HG03039 (cell line): ENCODE measurements at regions not wholly inside any gene's neighbourhood (a gene's known extent, or its start where the extent isn't known, plus 50 kb on each side); places are given as distances from the start of the nearest gene placed in this dataset.
A peak's percentile ranks its signal among the peaks of the same experiment; 100 is the strongest.
"Not testable (repeated sequence)": the region's sequence is repeated elsewhere in the genome, so short reads cannot be mapped to it uniquely, and the experiment has no call there.

Experiments
- ATAC-seq: cut with Tn5 transposase; IDR thresholded peaks from one replicate; pipeline ENCODE4 v1.9.1; 2021; ENCODE audit warnings: mild to moderate bottlenecking, moderate library complexity; ENCODE audit not compliant: unreplicated experiment

- ATAC-seq = no peak
Measured at GRCh38 chr4:18630218-18631110, 608.9 kb upstream of the LCORL start.

GRCh38 chr4:18627447-18628005, 606.0 kb upstream of the LCORL start:
- no peak for ATAC-seq

- no peak for ATAC-seq
Measured at GRCh38 chr4:18626996-18627395, 605.4 kb upstream of the LCORL start.

DNA sequence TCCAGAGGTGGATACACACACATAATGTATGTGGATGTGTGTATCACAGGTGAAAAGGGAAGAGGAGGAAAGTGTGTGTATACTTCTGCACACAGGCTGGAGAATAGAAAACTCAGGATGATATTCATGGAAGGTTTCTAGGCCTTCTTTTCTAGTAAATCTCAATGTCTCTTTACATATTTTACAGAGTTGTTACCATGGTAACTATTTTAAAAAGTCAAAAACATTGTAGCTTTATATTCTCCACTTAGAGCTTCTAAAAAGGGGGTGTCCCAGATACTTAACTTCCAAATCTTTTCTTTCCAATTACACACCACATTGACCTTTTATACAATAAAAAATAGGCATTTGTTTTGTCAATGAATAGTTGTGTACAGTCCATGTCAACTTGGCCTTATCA, 604.8 kb upstream of the LCORL start:
- no peak for ATAC-seq

DNA sequence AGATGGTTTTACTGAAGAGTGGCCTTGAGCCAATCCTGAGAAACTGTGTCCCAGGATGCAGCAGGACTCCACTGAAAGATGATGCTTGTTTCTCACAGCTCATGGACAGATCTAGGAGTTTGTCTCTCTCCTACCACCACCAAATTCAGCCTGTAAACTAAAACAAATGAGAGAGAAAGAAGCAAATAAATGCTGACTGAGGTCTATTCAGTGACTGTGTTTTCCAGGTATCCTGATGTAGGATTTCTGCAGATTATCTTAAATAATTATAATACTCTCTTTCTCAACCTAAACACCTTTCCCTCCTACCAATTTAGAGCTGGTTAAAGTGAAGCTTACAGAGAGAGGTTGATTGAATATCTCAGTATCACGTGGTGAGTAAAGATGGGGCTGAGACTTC, 599.6 kb upstream of the LCORL start:
- ATAC-seq = no peak

DNA sequence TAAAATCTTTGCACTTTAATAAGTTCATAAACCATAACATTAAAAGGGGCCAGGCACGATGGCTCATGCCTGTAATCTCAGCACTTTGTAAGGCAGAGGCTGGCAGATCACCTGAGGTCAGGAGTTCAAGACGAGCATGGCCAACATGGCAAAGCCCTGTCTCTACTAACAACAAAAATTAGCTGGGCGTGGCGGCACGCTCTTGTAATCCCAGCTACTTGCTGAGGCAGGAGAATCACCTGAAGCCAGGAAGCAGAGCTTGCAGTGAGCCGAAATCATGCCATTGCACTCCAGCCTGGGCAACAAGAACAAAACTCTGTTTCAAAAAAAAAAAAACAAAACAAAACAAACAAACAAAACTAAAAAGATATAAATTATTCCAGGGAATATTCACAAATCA, 595.2 kb upstream of the LCORL start:
- ATAC-seq = no peak

GRCh38 chr4:18611026-18611425, 589.5 kb upstream of the LCORL start:
- no peak for ATAC-seq

GRCh38 chr4:18608908-18609533, 587.5 kb upstream of the LCORL start:
- ATAC-seq = no peak

- ATAC-seq = not testable (repeated sequence)
Measured at GRCh38 chr4:18602610-18603009, 581.1 kb upstream of the LCORL start.

- ATAC-seq = peak; percentile 65
Measured at GRCh38 chr4:18593297-18594002, 571.9 kb upstream of the LCORL start.

DNA sequence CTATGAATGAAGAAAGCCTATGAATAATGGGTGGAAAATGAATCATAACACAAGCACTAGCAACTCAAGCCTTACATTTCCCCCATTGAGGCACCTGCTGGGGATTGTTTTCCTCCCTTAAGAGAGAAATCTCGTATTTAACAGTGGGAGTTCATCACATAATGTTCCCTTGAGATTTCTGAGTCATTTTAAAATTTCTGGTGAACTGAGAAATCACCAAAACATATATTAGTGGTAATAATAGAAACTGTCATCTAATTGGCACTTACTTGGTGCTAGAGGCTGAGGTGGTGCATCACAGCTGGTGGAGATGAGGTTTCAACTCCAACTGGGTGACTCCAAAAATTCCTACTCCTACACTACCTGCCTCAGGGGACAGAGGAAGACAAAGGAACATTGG, 561.3 kb upstream of the LCORL start:
- ATAC-seq = no peak

- no peak for ATAC-seq
Measured at GRCh38 chr4:18578307-18578706, 556.8 kb upstream of the LCORL start.

GRCh38 chr4:18572481-18572880, 550.9 kb upstream of the LCORL start:
- ATAC-seq = no peak

- ATAC-seq = no peak
Measured at GRCh38 chr4:18571301-18571761, 549.8 kb upstream of the LCORL start.

DNA sequence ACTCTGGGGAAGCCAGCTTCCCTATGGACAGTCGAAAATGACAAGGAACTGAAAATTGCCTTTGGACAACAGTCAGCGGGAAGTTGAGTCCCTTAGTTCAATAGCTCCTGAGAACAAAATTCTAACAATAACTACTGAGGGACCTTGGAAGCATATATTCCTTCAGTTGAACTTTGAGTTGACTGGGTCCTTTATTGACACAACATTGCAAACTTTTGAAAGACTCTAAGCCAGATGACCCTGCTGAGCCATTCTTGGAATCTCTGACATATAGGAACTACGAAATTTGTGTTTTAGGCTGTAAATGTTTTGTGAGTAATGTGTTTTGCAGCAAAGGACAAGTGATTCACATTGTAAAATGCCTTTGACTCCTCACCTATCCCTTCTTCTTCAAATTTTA, 548.8 kb upstream of the LCORL start:
- no peak for ATAC-seq

GRCh38 chr4:18568600-18568999, 547.0 kb upstream of the LCORL start:
- ATAC-seq = no peak

DNA sequence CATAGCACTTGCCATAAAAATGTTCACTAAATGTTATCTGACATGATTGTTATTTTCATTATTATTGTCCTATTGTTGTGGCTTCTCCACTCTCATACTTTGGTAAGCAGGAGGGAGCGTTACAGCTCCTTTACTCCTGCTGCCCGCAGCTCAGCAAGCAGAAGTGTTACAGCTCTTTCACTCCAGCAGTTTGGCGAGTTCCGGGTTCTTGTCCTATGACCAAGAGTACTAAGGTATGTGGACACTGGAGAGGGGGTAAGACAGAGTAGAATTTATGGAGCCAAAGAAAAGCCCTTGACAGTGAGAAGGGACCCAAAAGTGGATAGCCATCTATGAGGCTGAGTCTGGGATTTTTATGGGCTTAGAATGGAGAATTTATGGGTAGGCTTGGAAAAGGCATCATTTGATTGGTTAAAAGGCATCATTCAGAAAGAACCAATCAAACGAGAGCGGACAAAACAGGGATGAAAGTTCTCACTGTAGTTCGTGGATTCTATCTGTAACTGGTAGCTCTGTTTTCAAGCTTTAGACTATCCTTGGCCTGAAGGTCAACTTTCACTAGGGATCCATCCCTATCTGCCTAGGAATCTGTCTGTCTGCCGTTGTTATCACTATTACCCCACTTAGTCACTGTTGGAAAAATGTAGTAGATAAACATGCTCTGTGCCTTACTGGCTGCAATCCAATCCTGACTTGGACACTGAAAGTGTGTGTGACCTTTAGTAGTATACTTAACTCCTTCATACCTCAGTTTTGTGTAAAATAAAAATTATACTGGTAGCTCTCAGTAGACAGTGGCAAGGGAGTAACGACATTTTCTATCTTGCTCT, 545.6 kb upstream of the LCORL start:
- no peak for ATAC-seq

DNA sequence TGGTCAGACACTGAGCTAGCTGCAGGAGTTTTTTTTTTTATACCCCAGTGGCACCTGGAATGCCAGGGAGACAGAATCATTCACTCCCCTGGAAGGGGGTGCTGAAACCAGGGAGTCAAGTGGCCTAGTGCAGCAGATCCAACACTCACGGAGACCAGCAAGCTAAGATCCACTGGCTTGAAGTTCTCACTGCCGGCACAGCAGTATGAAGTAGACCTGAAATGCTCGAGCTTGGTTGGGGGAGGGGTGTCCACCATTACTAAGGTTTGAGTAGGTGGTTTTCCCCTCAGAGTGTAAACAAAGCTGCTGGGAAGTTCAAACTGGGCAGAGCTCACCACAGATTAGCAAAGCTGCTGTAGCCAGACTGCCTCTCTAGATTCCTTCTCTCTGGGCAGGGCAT, 537.9 kb upstream of the LCORL start:
- ATAC-seq = no peak

DNA sequence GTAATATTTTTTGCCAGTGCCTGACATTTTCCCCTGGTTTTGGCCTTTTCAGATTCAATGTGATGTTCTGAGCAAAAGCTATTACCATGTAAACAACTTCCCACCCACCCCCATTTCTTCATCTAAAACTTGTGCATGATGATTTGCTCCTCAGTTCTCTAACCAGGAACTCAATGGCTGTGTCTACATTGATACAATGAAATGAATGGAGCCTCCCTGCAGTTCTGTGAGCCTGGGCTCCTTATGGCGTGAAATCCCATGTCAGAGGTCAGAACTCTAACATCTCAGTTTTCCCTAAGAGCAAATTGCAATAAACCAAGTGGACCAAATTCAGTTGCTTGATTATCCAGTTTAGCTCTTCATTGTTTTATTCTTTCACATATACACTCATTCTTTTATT, 534.8 kb upstream of the LCORL start:
- ATAC-seq = no peak

- no peak for ATAC-seq
Measured at GRCh38 chr4:18540349-18540748, 518.8 kb upstream of the LCORL start.

- ATAC-seq = no peak
Measured at GRCh38 chr4:18538121-18538520, 516.6 kb upstream of the LCORL start.
